ENCODE measurements at regions not wholly inside any gene's neighbourhood (a gene's known extent, or its start where the extent isn't known, plus 50 kb on each side); places are given as distances from the start of the nearest gene placed in this dataset.

DNA sequence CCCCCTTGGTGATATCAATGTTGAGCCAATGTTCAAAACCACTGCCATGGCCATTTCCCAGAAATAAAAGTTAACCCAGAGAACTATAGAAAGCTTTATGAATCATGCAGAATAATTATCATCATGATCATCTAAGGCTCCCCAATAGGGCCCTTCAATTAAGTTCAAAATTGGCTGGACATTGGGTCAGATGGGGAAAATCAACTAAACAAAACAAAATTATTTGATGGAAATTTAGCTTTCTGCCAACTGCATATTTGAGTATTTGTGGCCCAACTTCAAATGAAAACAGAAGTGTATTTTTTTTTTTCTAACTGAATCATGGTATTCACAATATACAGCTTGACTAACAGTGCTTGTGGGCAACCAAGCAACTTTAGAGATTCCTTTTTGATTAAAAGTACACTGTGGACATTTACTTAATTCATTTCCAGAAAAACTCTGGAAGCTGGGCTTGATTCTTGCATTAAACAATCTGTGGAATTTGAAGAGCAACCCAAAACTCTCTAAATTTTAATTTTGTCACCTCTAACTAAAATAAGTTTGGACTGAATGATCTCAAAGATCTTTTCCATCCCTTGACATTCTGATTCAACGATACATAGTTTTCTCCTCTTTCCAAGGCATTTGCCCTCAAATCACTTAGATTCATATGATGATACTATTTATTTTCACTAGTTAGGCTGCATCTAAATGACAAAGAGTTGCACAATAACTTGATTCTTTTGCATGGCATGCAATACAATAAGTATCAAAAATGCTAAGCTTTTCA is 203.2 kb downstream of the AHR start:
- TF ChIP-seq CTCF (IDR thresholded peaks at IDR 0.05), result no peak
- no peak for TF ChIP-seq POLR2A (IDR thresholded peaks at IDR 0.05)
